WTC11 (cell line): ENCODE measurements at regions not wholly inside any gene's neighbourhood (a gene's known extent, or its start where the extent isn't known, plus 50 kb on each side); places are given as distances from the start of the nearest gene placed in this dataset.

Experiments
- ATAC-seq: fragments of 200-7000 bp; cut with Tn5 transposase; 2 replicates; pipeline ENCODE4 v1.10.0; 2021; ENCODE audit warnings: mild to moderate bottlenecking, moderate library complexity
- CTCF ChIA-PET: fragments of 300-600 bp; sonication (Branson Sonifier 250); formaldehyde crosslinking; loops from one replicate; lab custom pipeline; 2021; ENCODE audit warnings: antibody characterized with exemption; lab: Charles Lee
- POLR2A ChIA-PET: fragments of 350-600 bp; sonication (Branson Sonifier 250); formaldehyde crosslinking; loops from one replicate; lab custom pipeline; 2021; ENCODE audit warnings: antibody characterized with exemption; lab: Charles Lee
- DNase-seq: peaks from one replicate; pipeline ENCODE4 v3.0.0; 2021; ENCODE audit warnings: low spot score
- H3K27ac Mint-ChIP-seq: 2 replicates; pipeline ENCODE4 v1.8.0; 2021; ENCODE audit warnings: mixed read lengths
- H3K27me3 Mint-ChIP-seq: 2 replicates; pipeline ENCODE4 v1.8.0; 2021; ENCODE audit warnings: low read depth, mild to moderate bottlenecking, moderate library complexity, mixed read lengths
- H3K36me3 Mint-ChIP-seq: 2 replicates; pipeline ENCODE4 v1.8.0; 2021; ENCODE audit warnings: mixed read lengths
- H3K4me1 Mint-ChIP-seq: 2 replicates; pipeline ENCODE4 v1.8.0; 2022; ENCODE audit warnings: mixed read lengths
- H3K4me3 Mint-ChIP-seq: 2 replicates; pipeline ENCODE4 v1.8.0; 2021; ENCODE audit warnings: mild to moderate bottlenecking, moderate library complexity, mixed read lengths
- H3K9me3 Mint-ChIP-seq: 2 replicates; pipeline ENCODE4 v1.8.0; 2021; ENCODE audit warnings: mixed read lengths
- AR ChIP-seq: fragments of 250-450 bp; sonication (Bioruptor Pico); IDR thresholded peaks from 2 replicates; pipeline ENCODE4 v1.9.0; 2021; ENCODE audit warnings: mild to moderate bottlenecking
- ATF6 ChIP-seq: sonication (generic); formaldehyde crosslinking; IDR thresholded peaks from 2 replicates; pipeline ENCODE4 v1.8.1; 2023; ENCODE audit warnings: mild to moderate bottlenecking, missing genetic modification reagents
- CBFB ChIP-seq: sonication (generic); formaldehyde crosslinking; IDR thresholded peaks from 2 replicates; pipeline ENCODE4 v1.8.1; 2022; ENCODE audit warnings: mild to moderate bottlenecking, low read depth, missing genetic modification reagents
- CREM ChIP-seq: sonication (generic); formaldehyde crosslinking; IDR thresholded peaks from 2 replicates; pipeline ENCODE4 v1.8.1; 2022; ENCODE audit warnings: mild to moderate bottlenecking, missing genetic modification reagents, moderate library complexity
- IRF2 ChIP-seq: sonication (generic); formaldehyde crosslinking; IDR thresholded peaks from 2 replicates; pipeline ENCODE4 v1.8.0; 2022; ENCODE audit warnings: low read depth, missing genetic modification reagents, borderline replicate concordance
- KAT7 ChIP-seq: sonication (generic); formaldehyde crosslinking; IDR thresholded peaks from 2 replicates; pipeline ENCODE4 v1.8.1; 2023; ENCODE audit warnings: missing genetic modification reagents, mild to moderate bottlenecking, borderline replicate concordance
- NFATC4 ChIP-seq: fragments of 250-450 bp; sonication (Bioruptor Pico); IDR thresholded peaks from 2 replicates; pipeline ENCODE4 v1.9.0; 2021; ENCODE audit warnings: mild to moderate bottlenecking
- PRRX2 ChIP-seq: fragments of 250-450 bp; sonication (Bioruptor Pico); IDR thresholded peaks from 2 replicates; pipeline ENCODE4 v1.8.0; 2021; ENCODE audit warnings: mild to moderate bottlenecking
- TEAD1 ChIP-seq: sonication (generic); formaldehyde crosslinking; IDR thresholded peaks from 2 replicates; pipeline ENCODE4 v1.8.0; 2022; ENCODE audit warnings: mild to moderate bottlenecking, missing genetic modification reagents
- ZBTB43 ChIP-seq: sonication (generic); formaldehyde crosslinking; IDR thresholded peaks from 2 replicates; pipeline ENCODE4 v1.8.1; 2023; ENCODE audit warnings: mild to moderate bottlenecking, missing genetic modification reagents
- TF ChIP-seq, protein P1 (sequence below): sonication (generic); formaldehyde crosslinking; conservative IDR thresholded peaks from 2 replicates; pipeline ENCODE4 v1.8.1; 2022; ENCODE audit warnings: mild to moderate bottlenecking, missing genetic modification reagents
- TF ChIP-seq, protein P2 (sequence below): sonication (generic); formaldehyde crosslinking; IDR thresholded peaks from 2 replicates; pipeline ENCODE4 v1.8.0; 2023; ENCODE audit warnings: missing genetic modification reagents
- TF ChIP-seq, protein P3 (sequence below): sonication (generic); formaldehyde crosslinking; IDR thresholded peaks from 2 replicates; pipeline ENCODE4 v1.8.1; 2023; ENCODE audit warnings: mild to moderate bottlenecking, missing genetic modification reagents, moderate library complexity
- TF ChIP-seq, protein P4 (sequence below): sonication (generic); formaldehyde crosslinking; IDR thresholded peaks from 2 replicates; pipeline ENCODE4 v1.8.1; 2022; ENCODE audit warnings: low read depth, mild to moderate bottlenecking, moderate library complexity, missing genetic modification reagents, borderline replicate concordance
- TF ChIP-seq, protein P5 (sequence below): sonication (generic); formaldehyde crosslinking; IDR thresholded peaks from 2 replicates; pipeline ENCODE4 v1.8.1; 2022; ENCODE audit warnings: mild to moderate bottlenecking, moderate library complexity, missing genetic modification reagents
- TF ChIP-seq, protein P6 (sequence below): sonication (generic); formaldehyde crosslinking; IDR thresholded peaks from 2 replicates; pipeline ENCODE4 v1.8.0; 2023; ENCODE audit warnings: mild to moderate bottlenecking, missing genetic modification reagents

DNA sequence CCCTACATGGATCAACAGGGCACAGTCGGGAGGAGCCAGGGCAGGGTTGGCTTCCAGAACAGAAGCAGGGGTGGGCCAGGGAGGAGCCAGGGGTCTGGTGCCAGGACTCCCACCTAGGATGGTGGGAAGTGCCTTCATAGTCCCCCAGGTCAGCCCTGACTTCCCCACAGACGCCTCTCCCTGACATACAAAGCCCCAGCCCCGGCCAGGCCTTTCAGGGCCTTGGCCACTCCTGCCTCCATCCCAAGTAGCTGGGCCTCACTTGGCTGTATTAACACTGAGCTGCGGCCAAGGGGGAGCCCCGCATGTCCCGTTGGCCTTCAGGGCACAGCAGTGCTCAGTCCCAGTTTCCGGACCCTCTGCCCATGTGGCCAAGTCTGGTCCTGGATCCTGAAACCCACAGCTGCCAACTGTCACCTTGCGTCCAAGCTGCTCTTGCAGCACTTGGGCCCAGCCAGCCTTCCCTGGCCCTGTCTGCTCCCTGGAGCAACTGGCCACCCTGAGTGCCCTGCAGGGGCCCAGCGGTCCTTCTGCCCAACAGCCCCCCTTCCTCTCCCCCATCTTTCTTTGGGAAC, 627.8 kb downstream of the MATN1 start:
- CTCF ChIA-PET, result no interaction called here
- ATAC-seq (no peak), DNase-seq (no peak)
- Mint-ChIP-seq H3K36me3 (peaks cover 26% of the 10 kb centered on the region), H3K4me3 (no peak overlapping the region), H3K27ac (no peak overlapping the region), H3K4me1 (peaks cover 7% of the 10 kb centered on the region), H3K27me3 (peaks cover 5% of the 10 kb centered on the region), H3K9me3 (peaks cover 38% of the 10 kb centered on the region)
- POLR2A ChIA-PET, result interaction anchor here (0.7 kb wide), 1 partner anchor 306 kb away, joined by 3 read pairs; no protein-coding TSS in a partner anchor
- TF ChIP-seq CREM, result no peak
- TF ChIP-seq CBFB (CRISPR knock-in tag), result no peak
- TF ChIP-seq AR (CRISPR knock-in tag), result no peak

- Mint-ChIP-seq H3K27me3 (peaks cover 5% of the 10 kb centered on the region), H3K27ac (no peak overlapping the region), H3K36me3 (peaks cover 26% of the 10 kb centered on the region), H3K4me3 (no peak overlapping the region), H3K9me3 (peaks cover 38% of the 10 kb centered on the region), H3K4me1 (peaks cover 6% of the 10 kb centered on the region)
- ATAC-seq (no peak), DNase-seq (no peak)
- CTCF ChIA-PET, result interaction anchor here (1.0 kb wide), 1 partner anchor 302 kb away, joined by 3 read pairs; no protein-coding TSS in a partner anchor
- POLR2A ChIA-PET, result no interaction called here
- no peak for TF ChIP-seq AR (CRISPR knock-in tag)
- TF ChIP-seq NFATC4 (CRISPR knock-in tag), result no peak
- no peak for TF ChIP-seq ZBTB43
- TF ChIP-seq IRF2 (CRISPR knock-in tag), result no peak
- no peak for TF ChIP-seq ATF6
- TF ChIP-seq PRRX2 (CRISPR knock-in tag), result no peak
- TF ChIP-seq, protein P1, sequence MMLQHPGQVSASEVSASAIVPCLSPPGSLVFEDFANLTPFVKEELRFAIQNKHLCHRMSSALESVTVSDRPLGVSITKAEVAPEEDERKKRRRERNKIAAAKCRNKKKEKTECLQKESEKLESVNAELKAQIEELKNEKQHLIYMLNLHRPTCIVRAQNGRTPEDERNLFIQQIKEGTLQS (CRISPR knock-in tag), result no peak
- TF ChIP-seq, protein P2, sequence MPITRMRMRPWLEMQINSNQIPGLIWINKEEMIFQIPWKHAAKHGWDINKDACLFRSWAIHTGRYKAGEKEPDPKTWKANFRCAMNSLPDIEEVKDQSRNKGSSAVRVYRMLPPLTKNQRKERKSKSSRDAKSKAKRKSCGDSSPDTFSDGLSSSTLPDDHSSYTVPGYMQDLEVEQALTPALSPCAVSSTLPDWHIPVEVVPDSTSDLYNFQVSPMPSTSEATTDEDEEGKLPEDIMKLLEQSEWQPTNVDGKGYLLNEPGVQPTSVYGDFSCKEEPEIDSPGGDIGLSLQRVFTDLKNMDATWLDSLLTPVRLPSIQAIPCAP (CRISPR knock-in tag), result no peak
- TF ChIP-seq TEAD1 (CRISPR knock-in tag), result no peak
- TF ChIP-seq, protein P3, sequence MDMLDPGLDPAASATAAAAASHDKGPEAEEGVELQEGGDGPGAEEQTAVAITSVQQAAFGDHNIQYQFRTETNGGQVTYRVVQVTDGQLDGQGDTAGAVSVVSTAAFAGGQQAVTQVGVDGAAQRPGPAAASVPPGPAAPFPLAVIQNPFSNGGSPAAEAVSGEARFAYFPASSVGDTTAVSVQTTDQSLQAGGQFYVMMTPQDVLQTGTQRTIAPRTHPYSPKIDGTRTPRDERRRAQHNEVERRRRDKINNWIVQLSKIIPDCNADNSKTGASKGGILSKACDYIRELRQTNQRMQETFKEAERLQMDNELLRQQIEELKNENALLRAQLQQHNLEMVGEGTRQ (CRISPR knock-in tag), result no peak
- TF ChIP-seq, protein P4, sequence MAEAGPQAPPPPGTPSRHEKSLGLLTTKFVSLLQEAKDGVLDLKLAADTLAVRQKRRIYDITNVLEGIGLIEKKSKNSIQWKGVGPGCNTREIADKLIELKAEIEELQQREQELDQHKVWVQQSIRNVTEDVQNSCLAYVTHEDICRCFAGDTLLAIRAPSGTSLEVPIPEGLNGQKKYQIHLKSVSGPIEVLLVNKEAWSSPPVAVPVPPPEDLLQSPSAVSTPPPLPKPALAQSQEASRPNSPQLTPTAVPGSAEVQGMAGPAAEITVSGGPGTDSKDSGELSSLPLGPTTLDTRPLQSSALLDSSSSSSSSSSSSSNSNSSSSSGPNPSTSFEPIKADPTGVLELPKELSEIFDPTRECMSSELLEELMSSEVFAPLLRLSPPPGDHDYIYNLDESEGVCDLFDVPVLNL (CRISPR knock-in tag), result no peak
- TF ChIP-seq, protein P5, sequence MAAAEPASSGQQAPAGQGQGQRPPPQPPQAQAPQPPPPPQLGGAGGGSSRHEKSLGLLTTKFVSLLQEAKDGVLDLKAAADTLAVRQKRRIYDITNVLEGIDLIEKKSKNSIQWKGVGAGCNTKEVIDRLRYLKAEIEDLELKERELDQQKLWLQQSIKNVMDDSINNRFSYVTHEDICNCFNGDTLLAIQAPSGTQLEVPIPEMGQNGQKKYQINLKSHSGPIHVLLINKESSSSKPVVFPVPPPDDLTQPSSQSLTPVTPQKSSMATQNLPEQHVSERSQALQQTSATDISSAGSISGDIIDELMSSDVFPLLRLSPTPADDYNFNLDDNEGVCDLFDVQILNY, result no peak
- TF ChIP-seq KAT7, result no peak
- TF ChIP-seq, protein P6, sequence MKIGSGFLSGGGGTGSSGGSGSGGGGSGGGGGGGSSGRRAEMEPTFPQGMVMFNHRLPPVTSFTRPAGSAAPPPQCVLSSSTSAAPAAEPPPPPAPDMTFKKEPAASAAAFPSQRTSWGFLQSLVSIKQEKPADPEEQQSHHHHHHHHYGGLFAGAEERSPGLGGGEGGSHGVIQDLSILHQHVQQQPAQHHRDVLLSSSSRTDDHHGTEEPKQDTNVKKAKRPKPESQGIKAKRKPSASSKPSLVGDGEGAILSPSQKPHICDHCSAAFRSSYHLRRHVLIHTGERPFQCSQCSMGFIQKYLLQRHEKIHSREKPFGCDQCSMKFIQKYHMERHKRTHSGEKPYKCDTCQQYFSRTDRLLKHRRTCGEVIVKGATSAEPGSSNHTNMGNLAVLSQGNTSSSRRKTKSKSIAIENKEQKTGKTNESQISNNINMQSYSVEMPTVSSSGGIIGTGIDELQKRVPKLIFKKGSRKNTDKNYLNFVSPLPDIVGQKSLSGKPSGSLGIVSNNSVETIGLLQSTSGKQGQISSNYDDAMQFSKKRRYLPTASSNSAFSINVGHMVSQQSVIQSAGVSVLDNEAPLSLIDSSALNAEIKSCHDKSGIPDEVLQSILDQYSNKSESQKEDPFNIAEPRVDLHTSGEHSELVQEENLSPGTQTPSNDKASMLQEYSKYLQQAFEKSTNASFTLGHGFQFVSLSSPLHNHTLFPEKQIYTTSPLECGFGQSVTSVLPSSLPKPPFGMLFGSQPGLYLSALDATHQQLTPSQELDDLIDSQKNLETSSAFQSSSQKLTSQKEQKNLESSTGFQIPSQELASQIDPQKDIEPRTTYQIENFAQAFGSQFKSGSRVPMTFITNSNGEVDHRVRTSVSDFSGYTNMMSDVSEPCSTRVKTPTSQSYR (CRISPR knock-in tag), result no peak
Measured at GRCh38 chr1:30095051-30095450, 628.3 kb downstream of the MATN1 start.
